GM18873 (cell line): ENCODE measurements at regions not wholly inside any gene's neighbourhood (a gene's known extent, or its start where the extent isn't known, plus 50 kb on each side); places are given as distances from the start of the nearest gene placed in this dataset.

Experiments used
- ATAC-seq: cut with Tn5 transposase; IDR thresholded peaks from one replicate; pipeline ENCODE4 v1.9.1; 2021; ENCODE audit warnings: mild to moderate bottlenecking, moderate library complexity, moderate number of reproducible peaks; ENCODE audit not compliant: unreplicated experiment, low FRiP score

DNA sequence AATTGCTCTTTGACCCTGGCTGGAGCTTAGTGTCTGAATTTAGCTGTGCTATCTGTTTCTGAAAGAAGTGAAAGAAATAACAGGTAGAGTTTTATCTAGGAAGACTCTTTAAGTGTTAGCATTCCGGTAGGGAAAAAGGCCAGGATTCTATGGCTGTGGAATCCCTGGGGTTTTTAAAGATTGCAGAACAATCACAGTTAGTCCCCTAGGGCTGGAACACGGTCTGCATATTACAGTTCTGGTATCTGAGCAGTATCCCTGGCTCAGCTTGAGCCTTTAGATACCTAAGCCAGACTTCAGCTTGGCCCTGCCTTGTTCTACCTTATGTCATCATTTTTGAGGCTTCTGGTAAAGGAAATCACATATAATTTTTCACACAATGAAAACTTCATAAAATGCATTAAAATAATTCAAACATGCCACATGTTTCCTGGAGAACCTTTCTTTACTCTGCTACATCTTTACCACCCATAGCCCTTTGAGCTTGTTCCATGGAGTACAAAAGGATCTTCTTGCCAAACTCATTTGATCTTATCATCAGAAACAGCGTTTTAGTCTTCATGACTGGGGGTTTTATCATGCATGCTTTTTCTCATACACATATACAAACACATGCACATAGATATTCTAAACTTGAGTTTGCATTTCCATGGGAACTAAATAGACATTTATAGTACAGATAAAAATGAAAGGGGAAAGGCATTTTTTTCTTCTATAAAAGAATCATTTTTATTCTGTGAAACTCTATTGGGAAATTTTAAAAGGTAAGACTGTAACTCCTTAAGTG lies 410.8 kb downstream of the CETN3 start:
- ATAC-seq: no peak

DNA sequence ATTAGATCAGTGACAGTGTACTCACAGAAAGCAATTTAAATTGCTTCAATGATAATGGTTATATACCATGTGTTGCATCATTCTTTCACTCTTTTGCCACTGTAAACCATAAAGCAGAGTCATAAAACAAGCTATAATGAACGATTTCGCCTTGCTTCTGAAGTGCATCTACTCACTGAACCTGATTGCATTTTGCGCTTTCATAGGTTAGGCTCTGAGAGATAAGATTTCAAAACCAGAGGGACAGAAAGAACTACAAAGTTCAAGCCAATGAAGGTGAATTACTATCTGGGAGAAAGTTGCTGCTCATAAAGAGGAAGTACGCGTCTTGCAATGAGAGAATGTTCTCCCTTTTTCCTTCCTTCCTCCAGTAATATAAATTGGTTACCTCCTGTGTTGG lies 412.7 kb downstream of the CETN3 start:
- ATAC-seq: no peak

DNA sequence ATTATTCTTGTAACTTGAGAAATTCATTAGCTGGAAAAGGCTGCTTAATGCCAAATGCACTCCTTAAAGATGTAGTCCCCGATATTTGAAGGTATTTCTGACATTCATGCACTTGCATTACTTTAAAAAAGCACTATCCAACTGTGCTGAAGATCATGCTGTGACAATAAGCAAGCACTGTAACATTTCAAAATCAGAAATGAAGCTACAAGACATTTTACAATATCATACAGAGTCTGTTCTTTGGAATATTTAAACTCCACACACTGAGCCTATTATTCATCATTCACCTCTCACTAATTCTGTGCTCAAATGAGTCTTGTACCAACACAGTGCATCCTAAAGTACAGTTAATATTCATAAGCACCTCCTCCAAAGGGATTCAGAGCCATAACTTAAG lies 413.2 kb downstream of the CETN3 start:
- no peak for ATAC-seq

DNA sequence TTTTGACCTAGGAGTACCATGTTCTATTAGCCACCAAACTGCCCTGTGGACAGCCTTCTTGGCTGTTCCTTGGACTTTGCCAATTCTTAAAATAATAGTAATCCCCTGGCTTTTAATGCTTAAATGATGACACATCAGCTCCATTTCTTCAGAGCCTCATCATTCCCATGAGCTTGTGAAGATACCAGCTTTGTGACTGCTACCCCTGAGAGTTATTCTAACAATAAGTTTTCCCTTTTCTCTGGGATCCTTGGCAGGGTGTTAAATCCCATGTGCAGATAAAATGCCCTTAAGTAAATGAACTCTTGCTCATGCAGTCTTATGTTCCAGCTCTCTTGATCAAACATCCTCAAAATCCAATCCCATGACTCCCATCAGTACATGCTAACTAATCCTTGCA lies 415.3 kb downstream of the CETN3 start:
- no peak for ATAC-seq

DNA sequence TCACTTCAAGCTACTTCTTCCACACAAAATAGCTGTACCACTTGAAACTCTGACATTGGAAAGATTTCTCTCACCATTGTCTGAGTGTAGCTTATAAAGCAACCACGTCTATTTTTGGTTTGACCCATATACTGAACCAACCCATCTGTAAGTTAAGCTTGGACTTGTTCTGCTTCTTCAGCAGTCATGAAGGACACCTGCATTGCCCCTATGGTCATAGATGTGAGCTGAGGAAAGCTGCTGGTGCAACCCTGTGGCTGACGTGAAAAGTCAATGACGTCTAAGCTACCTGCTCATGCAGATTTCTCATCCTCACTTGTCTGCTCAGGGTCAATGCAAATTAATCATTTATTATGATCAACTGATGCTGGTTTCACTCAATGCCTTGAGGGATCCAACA lies 417.4 kb downstream of the CETN3 start:
- no peak for ATAC-seq

DNA sequence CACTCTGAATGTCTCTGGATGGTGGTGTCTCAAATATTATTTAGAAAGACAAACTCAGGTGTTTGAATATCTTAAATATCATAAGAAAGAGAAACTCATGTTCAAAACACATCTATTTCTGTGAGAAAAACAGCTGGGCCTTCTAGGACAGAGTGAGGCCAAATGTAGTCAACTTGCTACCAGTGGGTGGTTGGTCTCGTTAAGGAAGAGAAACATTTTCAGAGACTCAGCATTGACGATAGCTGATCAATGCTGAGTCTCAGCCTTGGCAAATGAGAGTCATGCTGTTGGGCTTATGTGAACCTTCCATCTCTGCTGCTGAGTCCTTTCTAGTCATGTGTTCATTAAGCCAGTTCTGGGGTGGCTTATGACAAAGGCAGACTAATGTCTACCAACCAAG lies 418.0 kb downstream of the CETN3 start:
- no peak for ATAC-seq

DNA sequence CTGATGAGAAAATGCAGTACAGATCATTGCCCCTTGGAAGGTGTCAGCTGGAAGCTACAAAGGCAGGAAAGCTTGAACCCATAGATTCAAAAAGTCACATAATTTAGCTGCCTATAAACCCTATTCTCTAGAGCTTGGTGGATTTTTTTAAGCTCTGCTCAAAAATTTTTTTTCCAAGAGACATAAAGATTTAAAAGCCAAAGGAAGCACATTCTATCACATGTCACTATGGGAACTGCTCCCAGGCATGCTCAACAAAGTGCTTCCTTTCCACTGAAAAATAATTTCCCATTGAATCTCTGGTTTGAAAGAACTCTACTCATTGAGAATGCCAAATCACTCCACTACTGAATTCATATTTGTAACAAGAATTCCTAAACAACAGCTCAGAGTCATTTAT lies 419.8 kb downstream of the CETN3 start:
- no peak for ATAC-seq

DNA sequence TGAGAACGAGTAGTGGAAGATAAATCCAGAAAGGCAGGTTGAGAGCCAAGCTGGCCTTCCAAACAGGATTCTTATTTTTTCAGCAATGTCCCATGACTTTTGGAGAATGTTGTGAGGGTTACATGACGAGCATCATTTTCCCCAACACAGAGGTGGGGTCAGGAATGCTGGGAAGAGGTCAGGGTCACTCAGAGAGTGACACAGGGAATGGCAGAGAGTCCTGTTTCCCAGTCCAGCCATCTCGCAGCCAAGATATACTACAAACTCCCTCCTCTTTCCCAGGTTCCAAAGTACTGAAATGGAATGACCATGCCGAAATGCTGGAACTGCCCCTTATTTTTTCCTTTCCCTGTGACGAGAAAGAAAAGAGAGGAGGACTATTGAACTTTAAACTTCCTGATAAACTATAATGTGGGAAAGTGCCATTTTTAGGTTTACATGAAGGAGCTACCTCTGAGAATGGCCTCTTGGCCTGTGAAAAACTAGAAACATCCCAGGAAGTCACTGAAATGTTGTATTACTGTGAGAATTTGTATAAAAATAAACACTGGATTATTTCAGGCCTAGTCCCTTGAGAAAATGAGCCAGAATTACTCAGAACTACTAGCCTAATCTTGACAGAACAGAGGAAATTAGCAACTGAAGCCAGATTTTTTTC lies 420.4 kb downstream of the CETN3 start:
- no peak for ATAC-seq

DNA sequence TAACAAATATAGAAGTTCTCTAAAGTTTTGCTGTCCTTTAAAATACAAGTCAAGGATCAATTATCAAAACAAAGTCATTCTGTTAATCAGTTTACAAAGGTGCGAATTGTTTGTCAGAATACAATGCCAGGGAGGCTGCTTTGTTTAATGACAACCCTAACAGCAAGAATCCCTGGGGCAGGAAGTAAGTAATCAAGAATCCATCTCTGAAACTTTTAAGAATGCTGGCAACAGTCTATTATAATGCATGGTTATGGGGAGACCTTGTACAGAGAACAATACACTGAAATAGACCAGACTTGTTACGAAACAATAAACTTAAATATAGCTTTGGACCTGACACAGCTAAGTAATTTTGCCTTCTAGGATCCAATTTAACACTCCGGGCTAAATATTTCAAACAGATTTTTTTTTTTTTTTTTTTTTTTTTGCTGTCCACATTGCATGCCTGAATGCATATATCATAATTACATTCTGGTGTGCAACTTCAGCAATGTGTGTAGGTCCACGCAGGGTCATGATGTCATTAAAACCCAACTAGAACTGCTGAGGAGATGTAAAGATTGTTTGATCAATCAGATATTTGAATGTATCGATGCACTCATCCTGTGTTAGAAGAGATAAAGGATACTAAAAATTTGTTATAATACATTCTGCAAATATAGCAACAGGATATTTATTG lies 421.3 kb downstream of the CETN3 start:
- no peak for ATAC-seq

DNA sequence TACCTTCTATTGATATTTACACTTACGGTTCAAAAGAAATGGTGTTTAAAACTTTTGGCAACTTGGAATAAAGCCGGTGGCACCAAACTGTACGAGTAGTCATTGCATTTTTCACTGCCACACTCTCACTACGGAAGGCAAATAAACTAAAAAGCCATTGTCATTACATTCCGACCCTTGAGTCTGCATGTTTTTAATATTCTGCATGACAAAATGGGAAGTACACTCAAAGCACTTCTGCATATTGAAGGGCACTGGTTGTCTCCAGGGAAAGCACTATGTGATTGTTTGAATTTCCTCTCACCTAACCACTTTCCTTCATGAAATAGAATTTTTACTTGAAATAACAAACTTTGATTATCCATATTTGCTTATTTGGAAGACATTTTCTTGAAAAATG lies 426.3 kb downstream of the CETN3 start:
- no peak for ATAC-seq

DNA sequence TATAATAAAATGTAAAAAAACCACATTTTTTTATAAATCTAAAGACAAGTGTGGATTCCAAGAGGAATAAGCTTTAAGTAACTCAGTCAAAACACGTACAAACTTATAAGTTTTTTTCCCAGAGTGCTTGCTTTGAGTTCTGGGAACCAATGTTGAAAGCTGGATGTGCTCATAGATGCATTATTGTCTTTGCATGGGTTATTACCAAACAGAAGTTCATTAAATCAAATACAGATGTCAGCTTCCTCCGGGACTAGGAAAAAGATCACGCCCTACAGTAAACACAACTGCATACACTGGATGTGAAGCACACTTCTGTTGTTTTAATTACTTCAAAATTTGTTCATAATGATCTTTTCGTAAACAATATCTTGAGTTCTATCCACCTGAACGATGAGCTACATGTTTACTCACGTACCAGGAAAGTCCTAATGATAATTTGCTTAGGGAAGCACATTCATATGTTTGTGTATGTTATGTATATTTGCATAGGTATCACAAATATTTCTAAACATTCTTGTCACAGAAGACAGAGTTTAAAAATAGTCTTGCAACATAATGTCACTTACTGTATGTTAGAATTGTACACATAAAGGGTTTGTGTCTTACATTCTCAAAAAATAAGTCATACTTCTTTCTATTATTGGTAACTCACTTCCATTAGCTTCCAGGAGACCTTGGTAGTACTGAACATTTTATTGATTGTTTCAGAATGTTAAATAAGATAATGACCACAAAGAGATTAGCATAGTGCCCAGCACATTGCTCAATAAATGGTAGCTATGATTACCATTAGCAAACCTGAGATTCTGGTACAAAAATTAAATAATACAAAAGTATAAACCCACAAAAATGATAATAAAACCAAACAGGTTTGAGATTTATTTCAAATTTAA lies 427.4 kb downstream of the CETN3 start:
- no peak for ATAC-seq

DNA sequence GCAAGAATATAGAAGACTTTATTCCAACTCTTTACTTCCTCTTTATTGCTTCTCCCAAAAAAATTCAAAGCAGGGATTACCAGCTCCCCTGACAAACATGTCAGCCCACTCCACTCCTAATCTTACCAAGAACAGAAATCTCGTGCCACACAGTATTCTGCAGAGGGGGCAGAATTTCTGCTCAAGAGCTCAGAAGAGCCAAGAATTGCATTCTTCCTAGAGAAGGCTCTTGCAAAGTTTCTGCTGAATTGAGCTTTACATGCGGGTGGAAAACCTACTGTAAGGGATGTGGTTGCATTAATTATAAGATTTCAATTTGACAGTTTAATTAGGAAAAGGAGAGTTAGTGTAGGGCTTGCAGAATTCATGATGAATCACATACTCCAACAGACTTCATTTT lies 428.5 kb downstream of the CETN3 start:
- ATAC-seq: no peak

DNA sequence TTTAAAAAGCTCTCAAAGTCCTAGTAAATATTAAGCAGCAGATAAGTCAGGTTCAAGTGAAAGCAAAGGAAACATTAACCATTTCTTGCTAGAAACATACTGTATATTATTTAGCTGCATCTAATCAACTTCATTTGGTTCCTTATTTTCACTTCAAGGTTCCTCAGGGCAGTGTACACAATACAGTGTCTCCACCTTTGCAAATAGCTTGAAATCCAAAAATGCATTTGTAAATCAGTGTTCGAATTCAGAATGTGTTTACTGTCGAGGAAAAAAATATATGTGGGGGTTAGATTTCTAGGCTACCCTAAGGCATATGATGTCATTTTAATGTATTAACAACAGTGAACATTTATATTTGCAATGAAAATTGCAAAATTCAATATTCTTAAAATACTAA lies 436.0 kb downstream of the CETN3 start:
- no peak for ATAC-seq

DNA sequence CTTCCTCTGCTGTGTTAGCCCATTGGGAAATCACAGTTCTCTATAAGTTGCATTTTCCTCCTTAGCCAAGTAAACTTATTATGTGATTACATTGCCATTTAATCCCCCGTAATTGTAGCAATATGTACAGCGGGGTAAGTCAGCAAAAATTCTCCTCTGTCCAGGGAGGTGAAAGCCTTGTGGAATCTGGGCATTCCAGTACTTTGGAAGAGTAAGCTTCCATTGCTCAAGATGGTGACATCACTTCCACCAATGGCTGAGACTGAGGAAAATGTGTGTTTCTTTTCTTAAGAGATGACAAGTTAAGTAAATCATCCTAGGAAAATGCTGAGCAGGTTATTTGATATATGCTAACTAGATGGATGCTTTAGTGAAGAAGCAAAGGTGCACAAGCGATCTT lies 436.7 kb downstream of the CETN3 start:
- ATAC-seq: no peak

DNA sequence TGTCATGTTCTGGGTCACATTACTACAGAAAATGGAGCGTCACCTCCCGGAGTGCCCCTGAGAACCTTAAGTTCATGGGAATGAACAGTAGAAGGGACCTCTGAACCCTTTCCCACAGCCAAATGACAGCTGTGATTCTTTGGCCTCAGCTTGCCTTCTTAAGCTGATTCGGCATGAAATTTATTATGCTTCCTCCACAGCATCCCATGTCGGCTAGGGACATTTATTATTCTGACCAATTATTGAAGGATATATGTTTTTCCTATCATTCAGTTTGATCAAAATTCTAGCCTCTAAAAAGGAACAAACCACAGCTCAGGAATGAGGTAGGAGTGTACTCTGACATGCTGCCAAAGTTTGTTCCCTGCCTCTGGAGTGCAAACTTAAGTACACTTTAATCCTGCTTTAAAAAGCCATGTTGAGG lies 440.6 kb downstream of the CETN3 start:
- no peak for ATAC-seq

DNA sequence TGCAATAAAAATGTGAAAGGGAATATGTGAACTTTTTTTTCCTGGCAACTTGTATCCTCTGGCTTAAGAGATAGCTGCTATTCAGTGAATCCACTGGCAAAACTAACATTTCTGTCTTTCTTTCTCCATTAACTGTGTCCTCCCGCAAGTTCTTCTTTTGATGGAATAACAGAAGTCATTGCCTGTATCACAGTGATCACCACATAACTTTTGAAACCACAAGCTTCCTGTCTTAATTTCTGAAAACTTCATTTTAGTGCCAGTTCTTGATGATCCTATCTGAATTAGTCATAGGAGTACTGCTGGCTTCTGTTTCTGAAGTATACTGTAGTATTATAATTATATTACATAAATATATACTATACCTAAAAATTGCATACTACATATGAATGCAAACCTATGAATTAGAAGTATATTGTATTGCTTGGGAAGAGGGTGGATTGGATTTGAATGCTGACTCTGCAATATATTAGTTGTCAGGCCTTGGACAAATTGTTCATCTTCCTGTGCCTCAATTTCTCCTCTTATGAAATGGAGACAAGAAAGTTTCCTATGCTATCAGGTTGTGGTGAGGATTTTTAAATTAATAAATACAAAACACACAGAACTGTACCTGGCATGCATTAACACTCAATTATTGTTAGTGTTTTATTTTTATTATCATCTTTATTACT lies 441.6 kb downstream of the CETN3 start:
- ATAC-seq: no peak

DNA sequence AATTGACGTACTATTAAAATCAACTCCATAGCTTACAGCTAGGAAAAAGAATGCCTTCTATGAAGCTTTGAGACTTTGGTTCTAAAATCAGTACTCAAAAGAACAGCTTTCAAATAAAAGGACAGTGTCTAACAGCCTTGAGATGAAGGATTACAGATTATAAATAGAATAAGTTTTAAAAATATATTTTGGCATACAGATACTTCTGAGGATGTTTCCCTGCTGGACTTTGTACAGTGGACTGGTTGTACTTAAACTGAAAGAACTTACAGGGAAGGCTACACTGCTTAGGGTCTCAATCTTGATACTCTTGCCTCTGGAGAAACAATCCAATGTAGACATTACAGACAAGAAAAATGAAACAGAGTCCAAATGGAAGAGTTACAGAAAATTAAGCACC lies 452.7 kb downstream of the CETN3 start:
- no peak for ATAC-seq

DNA sequence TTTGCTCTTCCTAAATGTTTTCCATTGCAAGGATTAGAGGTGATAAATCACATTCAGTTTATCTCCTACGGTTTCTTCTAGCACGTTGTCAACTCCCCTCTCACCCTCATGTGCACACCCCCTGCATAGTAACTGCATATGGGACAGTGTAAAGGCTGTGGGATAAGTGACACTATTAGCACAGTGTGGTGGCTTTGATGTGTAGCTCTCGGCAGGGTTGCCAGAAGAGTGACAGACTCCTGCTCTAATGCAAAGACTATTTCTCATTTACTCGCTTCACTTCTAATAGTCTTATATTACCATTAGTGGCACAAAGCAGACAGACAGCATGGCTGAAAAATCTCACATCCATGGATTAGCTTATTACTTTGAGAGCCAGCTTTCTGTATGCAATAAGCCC lies 454.6 kb downstream of the CETN3 start:
- ATAC-seq: no peak

DNA sequence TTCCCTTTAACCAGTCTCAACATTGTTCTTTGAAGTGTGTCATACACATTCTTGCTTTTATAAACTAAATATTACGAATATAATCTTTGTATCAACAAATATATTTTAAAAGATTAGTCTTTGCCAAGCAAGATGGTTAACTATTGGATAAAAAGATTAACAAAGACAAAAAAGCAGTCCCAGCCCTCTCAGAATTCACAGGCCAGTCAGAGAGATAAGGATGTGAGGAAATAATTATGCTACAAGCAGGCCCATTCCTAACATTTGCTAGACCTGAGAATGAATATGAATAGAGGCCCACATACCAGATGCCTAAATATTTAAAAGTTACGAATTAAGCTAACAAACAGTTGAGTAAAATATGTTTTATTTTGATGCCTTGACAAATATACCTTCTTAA lies 457.7 kb downstream of the CETN3 start:
- no peak for ATAC-seq

DNA sequence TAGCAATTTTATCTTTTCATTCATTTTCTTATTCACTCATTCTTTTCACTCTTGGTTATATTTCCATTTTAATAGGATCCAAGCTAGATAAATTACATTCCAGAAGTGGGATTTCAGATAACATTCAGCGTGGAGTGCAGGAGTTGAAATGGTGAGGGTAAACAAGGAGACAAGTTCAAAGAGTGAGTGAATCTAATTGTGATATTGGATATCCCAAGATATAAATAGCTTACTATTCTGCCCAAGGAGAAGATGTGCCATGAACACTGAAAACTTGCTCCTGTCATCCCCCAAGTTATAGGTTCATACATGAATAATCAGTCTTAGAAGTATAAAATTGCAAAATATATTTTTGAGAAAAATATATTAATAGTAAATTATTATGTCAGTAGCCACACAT lies 459.3 kb downstream of the CETN3 start:
- no peak for ATAC-seq
